Spleen (tissue), 7 donors: ENCODE measurements at regions not wholly inside any gene's neighbourhood (a gene's known extent, or its start where the extent isn't known, plus 50 kb on each side); places are given as distances from the start of the nearest gene placed in this dataset.
"Not testable (repeated sequence)": the region's sequence is repeated elsewhere in the genome, so short reads cannot be mapped to it uniquely, and the experiment has no call there.

ENCODE experiments used
- POLR2A ChIP-seq, 3 donors: fragments of 450-650 bp; IDR thresholded peaks; one replicate each; pipeline ENCODE4 v1.5.1; 2017; ENCODE audit warnings: antibody characterized with exemption in 3 of 3, mild to moderate bottlenecking in 1 of 3
- TF ChIP-seq, protein P1 (sequence below), 11 experiments: fragments of 200-600 bp in 7 of 11; fragments of 450-650 bp in 4 of 11; sonication (generic) in 4 of 11; IDR thresholded peaks in 8 of 11; conservative IDR thresholded peaks in 3 of 11; 1 replicate in 7 of 11; 2 replicates in 4 of 11; pipeline versions ENCODE4 v1.4.0 to v1.8.0; 2016 to 2021; ENCODE audit warnings: antibody characterized with exemption in 11 of 11, inconsistent platforms in 4 of 11, mild to moderate bottlenecking in 1 of 11
- donor health status: DM: no; HTN: no; CAD: no; lungs with moderate emphysema.
- donor health status: DM: no; HTN: no; CAD: no.
- donor health status: DM: no; HTN: no; CAD: no.

DNA sequence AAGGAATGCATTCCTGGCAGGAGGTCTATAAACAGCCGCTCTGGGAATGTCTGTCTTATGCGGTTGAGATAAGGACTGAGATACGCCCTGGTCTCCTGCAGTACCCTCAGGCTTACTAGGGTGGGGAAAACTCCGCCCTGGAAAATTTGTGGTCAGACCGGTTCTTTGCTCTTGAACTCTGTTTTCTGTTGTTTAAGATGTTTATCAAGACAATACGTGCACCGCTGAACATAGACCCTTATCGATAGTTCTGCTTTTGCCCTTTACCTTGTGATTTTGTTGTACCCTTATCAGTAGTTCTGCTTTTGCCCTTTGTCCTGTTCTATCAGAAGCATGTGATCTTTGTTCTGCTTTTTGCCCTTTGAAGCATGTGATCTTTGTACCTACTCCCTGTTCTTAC, 71.1 kb upstream of the APBB1IP start:
- TF ChIP-seq, protein P1, sequence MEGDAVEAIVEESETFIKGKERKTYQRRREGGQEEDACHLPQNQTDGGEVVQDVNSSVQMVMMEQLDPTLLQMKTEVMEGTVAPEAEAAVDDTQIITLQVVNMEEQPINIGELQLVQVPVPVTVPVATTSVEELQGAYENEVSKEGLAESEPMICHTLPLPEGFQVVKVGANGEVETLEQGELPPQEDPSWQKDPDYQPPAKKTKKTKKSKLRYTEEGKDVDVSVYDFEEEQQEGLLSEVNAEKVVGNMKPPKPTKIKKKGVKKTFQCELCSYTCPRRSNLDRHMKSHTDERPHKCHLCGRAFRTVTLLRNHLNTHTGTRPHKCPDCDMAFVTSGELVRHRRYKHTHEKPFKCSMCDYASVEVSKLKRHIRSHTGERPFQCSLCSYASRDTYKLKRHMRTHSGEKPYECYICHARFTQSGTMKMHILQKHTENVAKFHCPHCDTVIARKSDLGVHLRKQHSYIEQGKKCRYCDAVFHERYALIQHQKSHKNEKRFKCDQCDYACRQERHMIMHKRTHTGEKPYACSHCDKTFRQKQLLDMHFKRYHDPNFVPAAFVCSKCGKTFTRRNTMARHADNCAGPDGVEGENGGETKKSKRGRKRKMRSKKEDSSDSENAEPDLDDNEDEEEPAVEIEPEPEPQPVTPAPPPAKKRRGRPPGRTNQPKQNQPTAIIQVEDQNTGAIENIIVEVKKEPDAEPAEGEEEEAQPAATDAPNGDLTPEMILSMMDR (IDR thresholded peaks at IDR 0.05 in 8 of 11, conservative IDR thresholded peaks at IDR 0.05 in 3 of 11), result not testable (repeated sequence)
- not testable (repeated sequence) for TF ChIP-seq POLR2A (IDR thresholded peaks at IDR 0.05)
